ENCODE measurements at regions not wholly inside any gene's neighbourhood (a gene's known extent, or its start where the extent isn't known, plus 50 kb on each side); places are given as distances from the start of the nearest gene placed in this dataset.

- TF ChIP-seq BHLHE40 (IDR thresholded peaks at IDR 0.05; ENCODE audit: borderline replicate concordance in 1 of 2, low read depth in 2 of 2, low read length in 1 of 2) = no peak
- TF ChIP-seq CBX5 (IDR thresholded peaks at IDR 0.05; ENCODE audit: low read depth) = no peak
- no peak for TF ChIP-seq GABPA (IDR thresholded peaks at IDR 0.05; ENCODE audit: low read depth)
- no peak for TF ChIP-seq CHD2 (IDR thresholded peaks at IDR 0.05; ENCODE audit: borderline replicate concordance, low read depth, low read length)
These were observed 297.0 kb upstream of the EPHA3 start for GRCh38 chr3:88810455-88810854.

All from GM12878 (cell line).